Endodermal cell (in vitro differentiated cells): ENCODE measurements at regions not wholly inside any gene's neighbourhood (a gene's known extent, or its start where the extent isn't known, plus 50 kb on each side); places are given as distances from the start of the nearest gene placed in this dataset.

Experiments
- DNase-seq: peaks from one replicate; pipeline ENCODE4 v3.0.0-alpha.2; 2017
- H3K27ac ChIP-seq: 2 replicates; pipeline ENCODE4 v1.5.1; 2013; ENCODE audit warnings: mild to moderate bottlenecking, low read depth, low read length, moderate library complexity
- H3K27me3 ChIP-seq: 2 replicates; pipeline ENCODE4 v1.6.1; 2013; ENCODE audit warnings: mild to moderate bottlenecking, low read length, moderate library complexity; ENCODE audit not compliant: insufficient read depth, control insufficient read depth, poor library complexity, severe bottlenecking
- H3K36me3 ChIP-seq: 2 replicates; pipeline ENCODE4 v1.7.0; 2013; ENCODE audit warnings: mild to moderate bottlenecking, low read length, moderate library complexity; ENCODE audit not compliant: control insufficient read depth, insufficient read depth
- H3K4me1 ChIP-seq: one replicate; pipeline ENCODE4 v1.7.0; 2013; ENCODE audit warnings: low read length; ENCODE audit not compliant: control insufficient read depth, insufficient read depth
- H3K4me3 ChIP-seq: 2 replicates; pipeline ENCODE4 v1.5.1; 2013; ENCODE audit warnings: mild to moderate bottlenecking, low read length, moderate library complexity
- H3K9ac ChIP-seq: 2 replicates; pipeline ENCODE4 v1.6.1; 2013; ENCODE audit warnings: mild to moderate bottlenecking, low read length, moderate library complexity; ENCODE audit not compliant: poor library complexity, severe bottlenecking; ENCODE audit errors: extremely low read depth
- H3K9me3 ChIP-seq: 2 replicates; pipeline ENCODE4 v1.6.1; 2013; ENCODE audit warnings: mild to moderate bottlenecking, low read length, moderate library complexity; ENCODE audit not compliant: control insufficient read depth
- H3K27ac Mint-ChIP-seq: 2 replicates; pipeline ENCODE4 v1.8.0; 2020; ENCODE audit warnings: mixed read lengths
- H3K27me3 Mint-ChIP-seq: 2 replicates; pipeline ENCODE4 v1.8.0; 2021; ENCODE audit warnings: mild to moderate bottlenecking, mixed read lengths; ENCODE audit not compliant: insufficient read depth
- H3K36me3 Mint-ChIP-seq: 2 replicates; pipeline ENCODE4 v1.8.0; 2020; ENCODE audit warnings: low read depth, mixed read lengths
- H3K4me1 Mint-ChIP-seq: 2 replicates; pipeline ENCODE4 v1.8.0; 2020; ENCODE audit warnings: mixed read lengths
- H3K4me3 Mint-ChIP-seq: 2 replicates; pipeline ENCODE4 v1.8.0; 2020; ENCODE audit warnings: mild to moderate bottlenecking, moderate library complexity, mixed read lengths
- H3K9me3 Mint-ChIP-seq: 2 replicates; pipeline ENCODE4 v1.8.0; 2020; ENCODE audit warnings: mild to moderate bottlenecking, mixed read lengths
- CTCF ChIP-seq: fragments of 200-600 bp; sonication (generic); conservative IDR thresholded peaks from 2 replicates; pipeline ENCODE4 v1.5.0; 2021; ENCODE audit warnings: antibody characterized with exemption, mild to moderate bottlenecking
- WGBS, 2 experiments: methylation state at CpG; one replicate each; pipeline versions ENCODE4 v1.1.5 to v1.1.7; 2013; ENCODE audit warnings: missing lambda C conversion rate in 2 of 2, mixed read lengths in 1 of 2; ENCODE audit not compliant: insufficient coverage in 1 of 2, insufficient read length in 1 of 2; 5-methylcytosine and 5-hydroxymethylcytosine counted together

- no peak overlapping the region for H3K27ac ChIP-seq
- peak overlapping the region; percentile 44 for H3K9ac ChIP-seq
- no peak for TF ChIP-seq CTCF
- Mint-ChIP-seq H3K9me3 (no peaks in the 10 kb centered on the region), H3K27ac (no peak overlapping the region), H3K4me1 (peaks cover 10% of the 10 kb centered on the region), H3K27me3 (peaks cover 11% of the 10 kb centered on the region), H3K4me3 (peak overlapping the region; percentile 73), H3K36me3 (no peaks in the 10 kb centered on the region)
- peaks cover 8% of the 10 kb centered on the region for H3K27me3 ChIP-seq
- H3K36me3 ChIP-seq: no peaks in the 10 kb centered on the region
- DNase-seq: no peak
- H3K9me3 ChIP-seq: no peaks in the 10 kb centered on the region
- 23 to 38% methylated on average over 4 to 16 of the region's 16 CpGs for WGBS, 2 experiments
- peak overlapping the region; percentile 70 for H3K4me3 ChIP-seq
- H3K4me1 ChIP-seq: peaks cover 15% of the 10 kb centered on the region
Observed at GRCh38 chr3:107430996-107431245, 53.7 kb downstream of the CCDC54 start.

- Mint-ChIP-seq H3K36me3 (no peaks in the 10 kb centered on the region), H3K4me3 (peak overlapping the region; percentile 73), H3K27ac (peak overlapping the region; percentile 99), H3K27me3 (peaks cover 11% of the 10 kb centered on the region), H3K4me1 (peaks cover 10% of the 10 kb centered on the region), H3K9me3 (no peaks in the 10 kb centered on the region)
- Histone ChIP-seq H3K27me3 (peaks cover 8% of the 10 kb centered on the region), H3K36me3 (no peaks in the 10 kb centered on the region), H3K27ac (peak overlapping the region; percentile 56), H3K4me1 (peaks cover 15% of the 10 kb centered on the region), H3K9ac (peak overlapping the region; percentile 67), H3K4me3 (peak overlapping the region; percentile 84), H3K9me3 (no peaks in the 10 kb centered on the region)
- no peak for TF ChIP-seq CTCF
- WGBS, 2 experiments: 1 to 3% methylated on average over 27 to 82 of the region's 83 CpGs
- DNase-seq: peak; percentile 94
Observed at GRCh38 chr3:107431246-107432012, 54.2 kb downstream of the CCDC54 start.

GRCh38 chr3:107432013-107432515, 54.8 kb downstream of the CCDC54 start:
- Histone ChIP-seq H3K36me3 (no peaks in the 10 kb centered on the region), H3K4me3 (peak overlapping the region; percentile 84), H3K27ac (peak overlapping the region; percentile 56), H3K27me3 (peaks cover 8% of the 10 kb centered on the region), H3K9me3 (no peaks in the 10 kb centered on the region), H3K4me1 (peaks cover 15% of the 10 kb centered on the region), H3K9ac (peak overlapping the region; percentile 67)
- no peaks in the 10 kb centered on the region for H3K36me3 Mint-ChIP-seq
- no peak for DNase-seq
- peaks cover 10% of the 10 kb centered on the region for H3K4me1 Mint-ChIP-seq
- H3K4me3 Mint-ChIP-seq: peak overlapping the region; percentile 73
- TF ChIP-seq CTCF: peak; percentile 50
- peaks cover 11% of the 10 kb centered on the region for H3K27me3 Mint-ChIP-seq
- H3K27ac Mint-ChIP-seq: peak overlapping the region; percentile 99
- H3K9me3 Mint-ChIP-seq: no peaks in the 10 kb centered on the region
- 14 to 18% methylated on average over 12 to 20 of the region's 20 CpGs for WGBS, 2 experiments
